PC-9 (cell line): ENCODE measurements at regions not wholly inside any gene's neighbourhood (a gene's known extent, or its start where the extent isn't known, plus 50 kb on each side); places are given as distances from the start of the nearest gene placed in this dataset.

Experiments used
- EZH2 ChIP-seq: fragments of 200-600 bp; sonication (generic); IDR thresholded peaks from 2 replicates; pipeline ENCODE4 v1.8.0; 2017; ENCODE audit warnings: antibody characterized with exemption, low read depth
- TF ChIP-seq, protein P1 (sequence below): fragments of 200-600 bp; sonication (generic); conservative IDR thresholded peaks from 2 replicates; pipeline ENCODE4 v1.6.1; 2017; ENCODE audit warnings: mixed run types, antibody characterized with exemption, mild to moderate bottlenecking, moderate library complexity

DNA sequence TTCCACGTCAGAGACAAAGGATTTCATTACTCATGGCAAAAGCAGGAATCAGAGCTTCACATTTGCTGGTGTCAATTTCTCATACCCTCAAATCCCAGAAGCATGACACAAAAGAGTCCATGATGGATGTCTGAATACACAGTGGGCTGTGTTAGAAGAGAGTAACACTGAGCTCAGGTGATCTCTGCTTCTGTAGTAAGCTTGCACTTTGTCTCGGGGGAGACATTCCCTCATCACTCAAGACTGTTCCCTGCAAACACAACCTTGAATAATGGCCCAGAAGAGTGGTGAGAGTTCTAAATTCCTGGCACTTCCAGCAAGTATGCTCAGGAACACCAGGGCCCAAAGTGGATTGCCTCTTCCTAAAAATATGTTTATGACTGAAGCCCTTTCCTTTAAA is 1787.2 kb upstream of the SEL1L start:
- TF ChIP-seq, protein P1, sequence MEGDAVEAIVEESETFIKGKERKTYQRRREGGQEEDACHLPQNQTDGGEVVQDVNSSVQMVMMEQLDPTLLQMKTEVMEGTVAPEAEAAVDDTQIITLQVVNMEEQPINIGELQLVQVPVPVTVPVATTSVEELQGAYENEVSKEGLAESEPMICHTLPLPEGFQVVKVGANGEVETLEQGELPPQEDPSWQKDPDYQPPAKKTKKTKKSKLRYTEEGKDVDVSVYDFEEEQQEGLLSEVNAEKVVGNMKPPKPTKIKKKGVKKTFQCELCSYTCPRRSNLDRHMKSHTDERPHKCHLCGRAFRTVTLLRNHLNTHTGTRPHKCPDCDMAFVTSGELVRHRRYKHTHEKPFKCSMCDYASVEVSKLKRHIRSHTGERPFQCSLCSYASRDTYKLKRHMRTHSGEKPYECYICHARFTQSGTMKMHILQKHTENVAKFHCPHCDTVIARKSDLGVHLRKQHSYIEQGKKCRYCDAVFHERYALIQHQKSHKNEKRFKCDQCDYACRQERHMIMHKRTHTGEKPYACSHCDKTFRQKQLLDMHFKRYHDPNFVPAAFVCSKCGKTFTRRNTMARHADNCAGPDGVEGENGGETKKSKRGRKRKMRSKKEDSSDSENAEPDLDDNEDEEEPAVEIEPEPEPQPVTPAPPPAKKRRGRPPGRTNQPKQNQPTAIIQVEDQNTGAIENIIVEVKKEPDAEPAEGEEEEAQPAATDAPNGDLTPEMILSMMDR = no peak
- no peak for TF ChIP-seq EZH2
